HUES64 (cell line): ENCODE measurements at regions not wholly inside any gene's neighbourhood (a gene's known extent, or its start where the extent isn't known, plus 50 kb on each side); places are given as distances from the start of the nearest gene placed in this dataset.

Experiments
- H3K27ac ChIP-seq: 2 replicates; pipeline ENCODE4 v1.7.0; 2013; ENCODE audit warnings: low read depth, low read length, inconsistent platforms
- H3K27me3 ChIP-seq: 2 replicates; pipeline ENCODE4 v1.6.1; 2013; ENCODE audit warnings: mild to moderate bottlenecking, low read length; ENCODE audit not compliant: insufficient read depth
- H3K36me3 ChIP-seq: 2 replicates; pipeline ENCODE4 v1.6.1; 2013; ENCODE audit warnings: mild to moderate bottlenecking, low read length; ENCODE audit not compliant: insufficient read depth
- H3K4me1 ChIP-seq: 2 replicates; pipeline ENCODE4 v1.6.1; 2013; ENCODE audit warnings: mild to moderate bottlenecking, low read length, moderate library complexity; ENCODE audit not compliant: insufficient read depth
- H3K4me3 ChIP-seq: 2 replicates; pipeline ENCODE4 v1.5.1; 2013; ENCODE audit warnings: mild to moderate bottlenecking, low read length, moderate library complexity
- H3K9ac ChIP-seq: 2 replicates; pipeline ENCODE4 v1.6.1; 2013; ENCODE audit warnings: mild to moderate bottlenecking, low read depth, low read length
- H3K9me3 ChIP-seq: 2 replicates; pipeline ENCODE4 v1.6.1; 2013; ENCODE audit warnings: low read depth, low read length; ENCODE audit not compliant: insufficient read depth
- WGBS: fragments of 150-250, 120-280 bp; methylation state at CpG from one replicate; pipeline ENCODE4 v1.1.7; 2013; ENCODE audit warnings: missing lambda C conversion rate; 5-methylcytosine and 5-hydroxymethylcytosine counted together

DNA sequence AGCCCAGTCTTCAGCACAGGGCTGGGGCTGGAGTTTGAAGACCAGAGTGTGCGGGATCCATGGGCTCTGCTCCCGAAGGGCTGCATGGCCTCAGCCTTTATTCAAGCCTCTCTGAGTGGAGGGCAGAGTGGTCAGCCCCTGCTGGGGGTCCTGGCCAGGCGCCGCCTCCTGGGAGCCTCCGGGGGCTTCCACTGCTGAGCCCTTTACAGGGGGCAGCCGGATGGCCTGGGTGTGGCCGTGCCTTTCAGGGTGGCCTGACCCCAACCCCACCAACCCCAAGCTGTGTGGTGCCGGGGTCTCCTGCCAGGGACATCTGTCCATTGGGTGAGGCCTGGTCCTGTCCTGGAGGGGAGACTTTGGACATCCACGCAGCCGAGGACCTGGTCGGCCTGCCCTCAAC is 76.0 kb upstream of the SLCO4A1 start:
- no peak overlapping the region for H3K9ac ChIP-seq
- WGBS, result 92% methylated on average over 11 of the region's 11 CpGs
- H3K4me1 ChIP-seq, result no peaks in the 10 kb centered on the region
- no peak overlapping the region for H3K4me3 ChIP-seq
- no peak overlapping the region for H3K27ac ChIP-seq
- no peaks in the 10 kb centered on the region for H3K27me3 ChIP-seq
- no peaks in the 10 kb centered on the region for H3K36me3 ChIP-seq
- H3K9me3 ChIP-seq, result no peaks in the 10 kb centered on the region

DNA sequence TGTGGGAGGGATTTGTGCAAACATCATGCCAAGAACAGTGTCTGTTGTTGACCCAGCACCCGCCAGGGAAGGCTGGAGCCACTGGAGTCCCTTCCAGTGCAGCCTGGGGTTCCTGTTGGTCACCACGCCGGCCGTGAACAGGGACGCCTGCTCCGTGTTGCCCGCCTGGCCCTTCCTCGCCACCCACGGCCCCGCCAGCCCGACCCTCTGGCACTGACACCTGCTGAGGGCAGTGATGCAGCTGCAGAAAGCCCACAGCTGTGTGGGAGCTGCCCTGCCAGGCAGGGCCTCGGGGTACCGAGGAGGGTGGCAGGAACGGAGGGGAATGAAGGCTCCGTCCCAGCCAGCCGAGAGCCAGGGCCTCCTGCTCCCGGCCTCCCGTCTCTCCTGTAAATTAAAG is 75.5 kb upstream of the SLCO4A1 start:
- Histone ChIP-seq H3K4me3 (no peak overlapping the region), H3K9me3 (no peaks in the 10 kb centered on the region), H3K36me3 (no peaks in the 10 kb centered on the region), H3K27ac (no peak overlapping the region), H3K9ac (no peak overlapping the region), H3K27me3 (no peaks in the 10 kb centered on the region), H3K4me1 (no peaks in the 10 kb centered on the region)
- 92% methylated on average over 18 of the region's 18 CpGs for WGBS

DNA sequence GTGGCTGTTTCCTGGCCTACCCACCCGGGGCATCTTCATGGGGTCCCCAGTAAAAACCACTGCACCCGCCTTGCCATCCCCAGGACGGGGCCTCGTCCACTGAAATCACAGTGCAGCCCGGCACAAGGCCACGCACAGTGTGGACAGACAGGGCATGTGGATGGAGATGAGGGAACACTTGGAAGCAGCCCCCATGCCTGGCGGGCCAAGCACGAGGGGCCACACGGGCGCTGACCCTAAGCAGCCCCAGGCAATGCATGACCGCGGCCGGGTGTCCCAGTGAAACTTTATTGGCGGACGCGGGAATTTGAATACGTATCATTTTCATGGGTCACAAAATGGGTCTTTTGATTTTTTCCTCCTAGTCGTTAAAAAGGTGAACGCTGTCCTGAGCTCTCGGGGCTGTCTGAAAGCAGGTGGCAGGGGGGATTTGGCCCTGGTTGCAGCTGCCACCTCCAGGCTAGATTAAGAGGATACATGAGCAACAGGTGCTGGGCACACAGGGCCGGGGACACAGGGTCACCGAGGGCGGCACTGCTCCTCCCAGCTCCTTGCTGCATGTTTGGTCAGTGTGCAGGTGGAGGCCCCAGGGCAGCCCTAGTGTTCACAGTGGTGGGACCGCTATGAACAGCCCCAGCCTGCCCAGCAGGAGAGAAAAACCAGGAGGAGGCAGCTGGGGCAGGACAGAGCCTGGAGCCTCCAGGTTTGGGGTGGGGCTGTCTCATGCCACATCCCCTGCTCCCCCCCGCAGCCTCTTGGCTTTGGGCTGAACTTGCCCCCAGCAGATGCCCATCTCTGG is 74.9 kb upstream of the SLCO4A1 start:
- Histone ChIP-seq H3K9me3 (no peaks in the 10 kb centered on the region), H3K4me1 (no peaks in the 10 kb centered on the region), H3K36me3 (no peaks in the 10 kb centered on the region), H3K27me3 (no peaks in the 10 kb centered on the region), H3K9ac (no peak overlapping the region), H3K4me3 (no peak overlapping the region), H3K27ac (no peak overlapping the region)
- WGBS, result 92% methylated on average over 25 of the region's 25 CpGs

DNA sequence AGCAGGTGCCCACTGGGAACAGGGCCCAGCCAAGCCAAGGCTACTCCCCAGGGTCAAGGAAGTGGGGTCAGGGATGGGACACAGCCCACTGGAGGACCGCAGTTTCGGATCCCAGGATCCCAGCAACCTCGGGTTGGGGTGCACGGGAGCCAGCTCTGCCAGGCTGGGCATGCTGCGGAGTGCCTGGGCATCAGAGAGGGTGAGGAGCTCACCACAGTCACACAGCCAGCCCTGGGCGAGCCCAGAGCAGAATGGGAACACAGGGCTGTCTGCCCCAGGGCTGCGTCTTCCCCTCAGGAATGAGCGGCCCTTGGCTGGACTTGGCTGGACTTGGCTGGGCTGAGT is 74.3 kb upstream of the SLCO4A1 start:
- Histone ChIP-seq H3K4me1 (no peaks in the 10 kb centered on the region), H3K4me3 (no peak overlapping the region), H3K27me3 (no peaks in the 10 kb centered on the region), H3K36me3 (no peaks in the 10 kb centered on the region), H3K9ac (no peak overlapping the region), H3K27ac (no peak overlapping the region), H3K9me3 (no peaks in the 10 kb centered on the region)
- WGBS, result 91% methylated on average over 8 of the region's 8 CpGs

DNA sequence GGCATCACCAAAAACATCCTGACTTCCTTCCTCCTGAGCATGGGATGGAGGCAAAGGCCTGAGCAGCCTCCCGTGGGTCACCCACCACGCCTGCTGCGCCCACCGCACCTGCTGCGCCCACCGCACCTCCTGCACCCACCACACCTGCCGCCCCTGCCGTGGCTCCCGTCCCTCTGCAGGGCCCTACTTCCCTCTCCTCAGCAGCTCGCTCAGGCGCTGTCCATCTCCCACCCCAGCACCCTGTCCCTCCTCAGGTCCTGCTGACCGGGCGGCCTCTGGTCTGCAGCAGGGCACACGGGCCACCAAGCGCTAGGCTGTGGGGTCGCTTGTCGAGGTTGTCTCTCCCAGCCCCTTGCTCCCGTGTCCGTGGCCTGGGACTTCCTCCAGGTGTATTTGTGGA is 72.7 kb upstream of the SLCO4A1 start:
- Histone ChIP-seq H3K36me3 (no peaks in the 10 kb centered on the region), H3K9me3 (no peaks in the 10 kb centered on the region), H3K4me1 (no peaks in the 10 kb centered on the region), H3K27me3 (no peaks in the 10 kb centered on the region), H3K27ac (no peak overlapping the region), H3K4me3 (no peak overlapping the region), H3K9ac (no peak overlapping the region)
- WGBS, result 88% methylated on average over 19 of the region's 19 CpGs

DNA sequence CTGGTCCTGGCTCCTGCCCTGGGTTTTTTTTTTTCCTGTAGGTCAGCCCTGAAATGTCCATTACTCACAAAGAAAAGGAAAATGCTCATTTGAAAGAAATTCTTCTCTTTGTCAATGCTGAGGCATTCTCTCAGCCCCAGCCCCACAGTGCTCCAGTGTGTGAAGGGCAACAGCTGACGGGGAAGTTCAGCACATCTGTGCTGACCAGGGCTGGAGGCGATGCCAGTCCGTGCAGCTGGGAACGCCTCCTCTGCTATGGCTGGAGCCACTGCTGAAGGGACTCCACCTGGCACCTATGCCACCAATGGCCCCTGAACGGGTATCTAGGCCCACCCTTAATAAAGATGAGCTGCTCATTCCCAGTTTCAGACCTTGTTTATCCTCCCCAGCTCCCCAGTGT is 71.9 kb upstream of the SLCO4A1 start:
- WGBS, result 83% methylated on average over 5 of the region's 5 CpGs
- Histone ChIP-seq H3K27me3 (no peaks in the 10 kb centered on the region), H3K9ac (no peak overlapping the region), H3K27ac (no peak overlapping the region), H3K4me3 (no peak overlapping the region), H3K9me3 (no peaks in the 10 kb centered on the region), H3K36me3 (no peaks in the 10 kb centered on the region), H3K4me1 (no peaks in the 10 kb centered on the region)

DNA sequence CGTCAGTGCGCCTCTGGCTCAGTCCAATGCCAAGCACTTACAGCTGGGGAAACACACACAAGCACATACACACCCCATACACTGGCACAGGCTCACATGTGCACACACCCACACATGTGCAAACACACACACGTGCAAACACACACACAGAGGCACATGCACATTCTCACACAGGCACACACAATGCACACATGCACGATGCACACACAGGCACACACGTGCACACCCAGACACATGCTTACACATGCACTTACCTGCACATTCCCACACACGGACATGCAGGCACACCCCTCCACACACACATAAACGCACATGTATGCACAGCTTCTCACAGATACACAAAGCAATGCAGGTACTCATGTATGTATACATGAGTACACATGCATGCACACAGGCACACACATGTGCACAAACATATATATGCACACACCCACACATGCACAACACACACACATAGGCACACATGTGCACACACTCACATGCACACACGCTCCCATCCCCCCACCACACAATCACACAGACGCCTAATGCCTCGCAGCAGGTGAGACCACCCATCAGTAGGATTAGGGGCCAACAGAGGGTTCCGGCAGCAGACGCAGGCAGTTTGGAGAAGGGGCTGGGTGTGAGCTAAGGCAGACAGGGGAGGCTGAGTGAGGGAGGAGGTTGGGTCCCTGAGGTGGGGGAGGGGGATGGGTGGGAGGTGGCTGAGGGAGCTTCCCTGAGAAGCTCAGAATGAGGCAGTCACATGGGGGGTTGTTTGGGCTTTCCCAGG is 71.2 kb upstream of the SLCO4A1 start:
- Histone ChIP-seq H3K4me3 (no peak overlapping the region), H3K27ac (no peak overlapping the region), H3K27me3 (no peaks in the 10 kb centered on the region), H3K9me3 (no peaks in the 10 kb centered on the region), H3K36me3 (no peaks in the 10 kb centered on the region), H3K4me1 (no peaks in the 10 kb centered on the region), H3K9ac (no peak overlapping the region)
- WGBS, result 92% methylated on average over 12 of the region's 12 CpGs

DNA sequence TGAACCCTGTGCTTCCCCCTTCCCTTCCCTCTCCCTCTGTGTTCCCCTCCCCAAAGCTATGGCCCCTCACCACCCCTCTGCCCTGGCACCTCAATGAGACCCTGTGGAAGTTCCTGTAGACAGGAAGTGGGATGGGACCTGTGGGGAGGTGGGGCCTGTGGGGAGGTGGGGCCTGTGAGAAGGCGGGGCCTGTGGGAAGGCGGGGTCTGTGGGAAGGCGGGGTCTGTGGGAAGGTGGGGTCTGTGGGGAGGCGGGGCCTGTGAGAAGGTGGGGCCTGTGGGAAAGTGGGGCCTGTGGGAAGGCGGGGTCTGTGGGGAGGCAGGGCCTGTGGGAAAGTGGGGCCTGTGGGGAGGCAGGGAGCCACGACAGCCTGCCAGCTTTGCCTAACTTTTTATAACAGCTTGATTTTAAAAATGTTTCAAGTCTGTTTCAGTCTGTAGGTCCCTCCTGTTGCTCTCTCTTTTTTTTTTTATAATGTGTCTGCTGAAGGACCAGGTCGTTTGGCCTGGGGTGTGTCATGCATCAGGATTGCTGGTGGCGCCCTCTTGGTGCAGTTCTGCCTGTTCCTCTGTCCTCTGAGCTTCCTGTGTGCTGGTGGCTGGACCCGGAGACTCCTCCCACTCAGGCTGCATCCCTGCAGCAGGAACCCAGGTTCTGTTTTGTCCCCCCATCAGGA is 70.5 kb upstream of the SLCO4A1 start:
- H3K4me3 ChIP-seq, result no peak overlapping the region
- H3K4me1 ChIP-seq, result no peaks in the 10 kb centered on the region
- H3K9me3 ChIP-seq, result no peaks in the 10 kb centered on the region
- H3K27me3 ChIP-seq, result no peaks in the 10 kb centered on the region
- no peak overlapping the region for H3K27ac ChIP-seq
- H3K9ac ChIP-seq, result no peak overlapping the region
- H3K36me3 ChIP-seq, result no peaks in the 10 kb centered on the region
- WGBS, result 81% methylated on average over 9 of the region's 9 CpGs

DNA sequence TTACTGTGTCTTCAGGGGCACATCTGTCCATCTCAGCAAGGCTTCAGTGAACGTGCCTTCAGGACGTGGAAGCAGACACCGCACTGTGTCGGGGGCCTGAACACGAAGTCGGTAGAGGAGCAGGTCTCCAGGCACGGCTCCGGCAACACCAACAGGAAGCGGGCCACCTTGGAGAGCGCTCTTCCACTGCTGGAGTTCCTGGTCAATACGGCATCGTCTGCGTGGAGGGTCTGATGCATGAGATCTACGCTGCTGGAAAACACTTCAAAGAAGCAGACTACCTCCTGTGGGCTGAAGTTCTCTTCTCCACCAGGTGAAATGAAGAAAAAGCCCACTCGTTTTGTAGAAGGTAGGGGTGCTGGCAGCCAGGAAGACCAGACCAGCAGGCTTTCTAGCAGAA is 69.3 kb upstream of the SLCO4A1 start:
- Histone ChIP-seq H3K4me1 (no peaks in the 10 kb centered on the region), H3K27ac (no peak overlapping the region), H3K27me3 (no peaks in the 10 kb centered on the region), H3K9ac (no peak overlapping the region), H3K4me3 (no peak overlapping the region), H3K36me3 (no peaks in the 10 kb centered on the region), H3K9me3 (no peaks in the 10 kb centered on the region)
- 64% methylated on average over 15 of the region's 15 CpGs for WGBS

DNA sequence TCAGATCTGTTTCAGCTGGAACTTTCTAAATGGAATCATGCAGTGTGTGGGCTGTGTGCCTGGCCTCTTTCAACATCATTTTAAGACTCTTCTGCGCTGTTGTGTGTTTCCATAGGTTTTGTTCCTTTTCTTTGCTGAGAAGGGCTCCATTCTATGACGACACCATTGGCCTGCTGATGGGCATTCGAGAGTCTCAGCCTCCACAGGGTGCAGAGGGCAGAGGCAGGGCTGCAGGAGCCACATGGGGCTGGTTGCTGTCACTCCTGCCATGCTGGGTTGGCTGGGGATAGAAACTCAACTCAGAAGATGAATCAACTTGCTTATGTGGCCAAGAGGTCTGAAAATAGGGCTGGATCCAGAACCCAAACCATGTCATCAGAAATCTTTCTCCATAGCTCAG is 68.5 kb upstream of the SLCO4A1 start:
- no peak overlapping the region for H3K27ac ChIP-seq
- H3K27me3 ChIP-seq, result no peaks in the 10 kb centered on the region
- H3K9ac ChIP-seq, result no peak overlapping the region
- no peaks in the 10 kb centered on the region for H3K4me1 ChIP-seq
- no peaks in the 10 kb centered on the region for H3K9me3 ChIP-seq
- 55% methylated on average over 3 of the region's 3 CpGs for WGBS
- H3K36me3 ChIP-seq, result no peaks in the 10 kb centered on the region
- no peak overlapping the region for H3K4me3 ChIP-seq

DNA sequence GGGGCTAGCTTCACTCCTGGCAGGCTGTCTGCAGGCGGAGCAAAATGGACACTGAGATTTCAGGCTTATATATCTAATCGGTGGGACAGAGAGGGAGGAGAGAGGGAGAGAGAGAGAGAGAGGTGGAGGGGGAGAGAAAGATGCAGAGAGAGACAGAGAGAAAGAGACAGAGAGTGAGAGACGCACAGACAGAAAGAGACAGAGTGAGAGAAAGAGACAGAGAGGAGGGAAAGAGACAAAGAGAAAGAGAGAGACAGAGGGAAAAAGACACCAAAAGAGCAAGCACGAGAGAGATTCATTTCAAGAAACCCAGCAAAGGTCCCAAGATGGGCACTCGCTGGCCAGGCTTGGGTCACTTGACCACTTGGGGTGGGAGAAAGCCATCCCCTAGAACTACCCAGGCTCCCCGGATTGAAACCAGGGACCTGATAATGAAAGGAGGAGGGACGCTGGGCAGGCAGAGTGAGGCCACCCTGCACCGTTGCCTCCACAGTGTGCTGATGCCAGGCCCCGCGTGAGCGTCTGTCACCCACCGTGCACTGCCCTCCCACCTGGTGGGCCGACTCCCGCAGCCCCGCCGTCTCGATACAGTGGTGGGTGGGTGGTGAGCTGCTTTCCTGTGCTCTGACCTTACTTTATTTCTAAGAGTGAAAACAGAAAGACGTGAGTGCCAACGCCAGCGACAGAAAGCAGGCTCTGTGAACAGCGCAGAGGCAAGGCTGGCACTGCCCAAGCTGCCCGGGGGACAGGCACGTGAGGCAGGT is 67.9 kb upstream of the SLCO4A1 start:
- H3K4me3 ChIP-seq, result no peak overlapping the region
- H3K27ac ChIP-seq, result no peak overlapping the region
- no peaks in the 10 kb centered on the region for H3K36me3 ChIP-seq
- H3K27me3 ChIP-seq, result peaks cover 5% of the 10 kb centered on the region; the same call in 1 of the 2 replicates
- H3K9ac ChIP-seq, result no peak overlapping the region
- WGBS, result 90% methylated on average over 23 of the region's 23 CpGs
- H3K9me3 ChIP-seq, result no peaks in the 10 kb centered on the region
- H3K4me1 ChIP-seq, result no peaks in the 10 kb centered on the region
